ENCODE measurements at regions not wholly inside any gene's neighbourhood (a gene's known extent, or its start where the extent isn't known, plus 50 kb on each side); places are given as distances from the start of the nearest gene placed in this dataset.

- TF ChIP-seq CTCF (IDR thresholded peaks at IDR 0.05) = no peak
- TF ChIP-seq POLR2A (IDR thresholded peaks at IDR 0.05) = no peak
Measured at GRCh38 chr1:118258975-118259374, 73.9 kb upstream of the SPAG17 start.
